A549 (cell line): ENCODE measurements at regions not wholly inside any gene's neighbourhood (a gene's known extent, or its start where the extent isn't known, plus 50 kb on each side); places are given as distances from the start of the nearest gene placed in this dataset.

Experiments
- ATAC-seq, 2 experiments: fragments of 200-7000 bp in 1 of 2; fragments of >200 bp in 1 of 2; cut with Nextera tagmentation in 1 of 2; cut with Tn5 transposase in 1 of 2; 3 replicates each; pipeline versions ENCODE4 v1.8.0 to v1.9.1; 2018 to 2020; ENCODE audit warnings: mild to moderate bottlenecking in 1 of 2, moderate library complexity in 1 of 2
- CTCF ChIA-PET: fragments of 300-600 bp; sonication (Branson Sonifier 250); formaldehyde crosslinking; extraction: SDS; loops from one replicate; lab custom pipeline; 2021; ENCODE audit warnings: antibody characterized with exemption, inconsistent platforms; lab: Yijun Ruan, JAX
- POLR2A ChIA-PET: fragments of 350-600 bp; formaldehyde crosslinking; extraction: SDS; loops from one replicate; lab custom pipeline; 2021; ENCODE audit warnings: antibody characterized with exemption, inconsistent platforms; lab: Yijun Ruan, JAX
- DNase-seq, 2 experiments: peaks; one replicate each; pipeline versions ENCODE4 v3.0.0 to v3.0.0-alpha.2; 2011 to 2016; ENCODE audit warnings: low read depth in 1 of 2, low spot score in 1 of 2
- FAIRE-seq: peaks from 2 replicates; lab custom pipeline; 2011; peaks lifted over from hg19 to GRCh38; lab: Jason Lieb, UNC
- H3K27ac ChIP-seq, 2 experiments: fragments of >200 bp; sonication (Bioruptor Twin); formaldehyde crosslinking; 3 replicates each; pipeline ENCODE4 v1.5.1; 2016 to 2017
- H3K4me1 ChIP-seq: fragments of >200 bp; sonication (Bioruptor Twin); formaldehyde crosslinking; 3 replicates; pipeline ENCODE4 v1.6.1; 2016
- H3K4me2 ChIP-seq: fragments of >200 bp; sonication (Bioruptor Twin); formaldehyde crosslinking; 3 replicates; pipeline ENCODE4 v1.6.1; 2016
- H3K4me3 ChIP-seq: fragments of >200 bp; sonication (Bioruptor Twin); formaldehyde crosslinking; 3 replicates; pipeline ENCODE4 v1.5.1; 2016
- H3K9me3 ChIP-seq: fragments of >200 bp; sonication (Bioruptor Twin); formaldehyde crosslinking; 3 replicates; pipeline ENCODE4 v1.6.1; 2016
- BHLHE40 ChIP-seq: IDR thresholded peaks from 2 replicates; pipeline ENCODE4 v1.6.1; 2012; ENCODE audit warnings: low read depth, low read length, inconsistent platforms
- CBX8 ChIP-seq: fragments of 200-600 bp; sonication (generic); IDR thresholded peaks from 2 replicates; pipeline ENCODE4 v1.6.1; 2016
- CHD4 ChIP-seq: fragments of 200-600 bp; sonication (generic); IDR thresholded peaks from 2 replicates; pipeline ENCODE4 v1.6.1; 2016; ENCODE audit warnings: antibody characterized with exemption, mild to moderate bottlenecking, borderline replicate concordance
- EP300 ChIP-seq, 2 experiments: fragments of >200 bp; sonication (Bioruptor Twin); formaldehyde crosslinking; IDR thresholded peaks; 2 replicates in 1 of 2; 3 replicates in 1 of 2; pipeline ENCODE4 v1.6.1; 2016 to 2017
- FOSB ChIP-seq: fragments of 250-450 bp; sonication (Bioruptor Pico); IDR thresholded peaks from 2 replicates; pipeline ENCODE4 v1.5.0; 2020; ENCODE audit warnings: mild to moderate bottlenecking, moderate library complexity
- FOXS1 ChIP-seq: fragments of 250-450 bp; sonication (Bioruptor Pico); IDR thresholded peaks from 2 replicates; pipeline ENCODE4 v1.5.0; 2020; ENCODE audit warnings: mild to moderate bottlenecking, moderate library complexity
- GATA3 ChIP-seq: IDR thresholded peaks from 2 replicates; pipeline ENCODE4 v1.6.1; 2012; ENCODE audit warnings: borderline replicate concordance
- HDAC2 ChIP-seq: fragments of 200-600 bp; sonication (generic); IDR thresholded peaks from 2 replicates; pipeline ENCODE4 v1.6.1; 2016
- HOXB5 ChIP-seq: fragments of 250-450 bp; sonication (Bioruptor Pico); IDR thresholded peaks from 2 replicates; pipeline ENCODE4 v1.5.0; 2020; ENCODE audit warnings: mild to moderate bottlenecking, moderate library complexity
- KDM1A ChIP-seq: fragments of 200-600 bp; sonication (generic); IDR thresholded peaks from 2 replicates; pipeline ENCODE4 v1.6.1; 2016; ENCODE audit warnings: low read depth, mild to moderate bottlenecking
- MAFK ChIP-seq: fragments of 450-650 bp; IDR thresholded peaks from 2 replicates; pipeline ENCODE4 v1.6.1; 2014; ENCODE audit not compliant: partially characterized antibody
- MAZ ChIP-seq: fragments of 150-350 bp; IDR thresholded peaks from 2 replicates; pipeline ENCODE4 v1.6.1; 2014; ENCODE audit warnings: antibody characterized with exemption, low read depth, low read length, borderline replicate concordance
- NFE2L2 ChIP-seq: fragments of 150-350 bp; conservative IDR thresholded peaks from 2 replicates; pipeline ENCODE4 v1.6.1; 2014; ENCODE audit warnings: low read length
- NR3C1 ChIP-seq: fragments of >200 bp; sonication (Bioruptor Twin); formaldehyde crosslinking; IDR thresholded peaks from 3 replicates; pipeline ENCODE4 v1.6.1; 2017
- POLR2AphosphoS2 ChIP-seq: conservative IDR thresholded peaks from 2 replicates; pipeline ENCODE4 v1.6.1; 2012; ENCODE audit warnings: low read length, improper control_type of control experiment, inconsistent platforms
- RAD21 ChIP-seq, 2 experiments: fragments of >200 bp in 1 of 2; sonication (Bioruptor Twin) in 1 of 2; formaldehyde crosslinking in 1 of 2; IDR thresholded peaks in 1 of 2; conservative IDR thresholded peaks in 1 of 2; 2 replicates in 1 of 2; 3 replicates in 1 of 2; pipeline ENCODE4 v1.6.1; 2012 to 2018; ENCODE audit warnings: inconsistent platforms in 1 of 2
- RFX5 ChIP-seq: fragments of 450-650 bp; IDR thresholded peaks from 2 replicates; pipeline ENCODE4 v1.7.1; 2014; ENCODE audit warnings: antibody characterized with exemption, mild to moderate bottlenecking, moderate library complexity
- WGBS: methylation state at CpG from one replicate; pipeline ENCODE4 v1.1.6; 2017; ENCODE audit errors: missing lambda C conversion rate; 5-methylcytosine and 5-hydroxymethylcytosine counted together
- TF ChIP-seq, protein P1 (sequence below): fragments of 200-600 bp; sonication (generic); IDR thresholded peaks from 2 replicates; pipeline ENCODE4 v1.6.1; 2016; ENCODE audit warnings: antibody characterized with exemption, mild to moderate bottlenecking, moderate library complexity
- TF ChIP-seq, protein P2 (sequence below): fragments of 150-350 bp; IDR thresholded peaks from 2 replicates; pipeline ENCODE4 v1.6.1; 2014; ENCODE audit warnings: low read depth, mild to moderate bottlenecking, low read length
- TF ChIP-seq, protein P3 (sequence below): IDR thresholded peaks from 2 replicates; pipeline ENCODE4 v1.6.1; 2012
- TF ChIP-seq, protein P4 (sequence below): fragments of >200 bp; sonication (Bioruptor Twin); formaldehyde crosslinking; IDR thresholded peaks from 3 replicates; pipeline ENCODE4 v1.5.1; 2016
- TF ChIP-seq, protein P5 (sequence below): fragments of >200 bp; sonication (Bioruptor Twin); formaldehyde crosslinking; IDR thresholded peaks from 3 replicates; pipeline ENCODE4 v1.6.1; 2016

DNA sequence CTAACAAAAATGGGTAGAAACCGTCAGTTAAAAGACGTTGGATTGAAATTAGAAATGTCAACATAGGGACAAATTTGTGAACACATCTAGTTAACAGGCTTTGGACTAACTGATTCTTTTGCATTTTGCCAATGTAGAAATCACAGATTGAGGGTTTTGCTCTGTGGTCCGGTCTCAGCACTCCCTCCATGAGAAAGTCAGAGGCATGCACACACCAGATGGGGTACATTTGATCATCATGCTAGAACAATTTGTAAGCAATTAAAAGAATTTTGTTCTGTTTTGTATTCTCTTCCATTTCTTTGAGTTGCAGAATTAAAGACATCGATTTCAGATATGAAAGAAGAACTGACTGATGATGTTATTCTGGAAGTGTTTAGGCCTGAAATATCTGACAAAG lies 179.1 kb upstream of the CCDC68 start:
- DNase-seq (no peak), FAIRE-seq (no peak), ATAC-seq (no peak)
- ChIA-PET POLR2A (no interaction called here), CTCF (no interaction called here)
- H3K4me2 ChIP-seq = no peak overlapping the region
- H3K4me1 ChIP-seq = no peaks in the 10 kb centered on the region
- TF ChIP-seq KDM1A (no peak), CHD4 (no peak), NFE2L2 (no peak), FOSB (no peak), RFX5 (no peak), NR3C1 (no peak)
- TF ChIP-seq, protein P1, sequence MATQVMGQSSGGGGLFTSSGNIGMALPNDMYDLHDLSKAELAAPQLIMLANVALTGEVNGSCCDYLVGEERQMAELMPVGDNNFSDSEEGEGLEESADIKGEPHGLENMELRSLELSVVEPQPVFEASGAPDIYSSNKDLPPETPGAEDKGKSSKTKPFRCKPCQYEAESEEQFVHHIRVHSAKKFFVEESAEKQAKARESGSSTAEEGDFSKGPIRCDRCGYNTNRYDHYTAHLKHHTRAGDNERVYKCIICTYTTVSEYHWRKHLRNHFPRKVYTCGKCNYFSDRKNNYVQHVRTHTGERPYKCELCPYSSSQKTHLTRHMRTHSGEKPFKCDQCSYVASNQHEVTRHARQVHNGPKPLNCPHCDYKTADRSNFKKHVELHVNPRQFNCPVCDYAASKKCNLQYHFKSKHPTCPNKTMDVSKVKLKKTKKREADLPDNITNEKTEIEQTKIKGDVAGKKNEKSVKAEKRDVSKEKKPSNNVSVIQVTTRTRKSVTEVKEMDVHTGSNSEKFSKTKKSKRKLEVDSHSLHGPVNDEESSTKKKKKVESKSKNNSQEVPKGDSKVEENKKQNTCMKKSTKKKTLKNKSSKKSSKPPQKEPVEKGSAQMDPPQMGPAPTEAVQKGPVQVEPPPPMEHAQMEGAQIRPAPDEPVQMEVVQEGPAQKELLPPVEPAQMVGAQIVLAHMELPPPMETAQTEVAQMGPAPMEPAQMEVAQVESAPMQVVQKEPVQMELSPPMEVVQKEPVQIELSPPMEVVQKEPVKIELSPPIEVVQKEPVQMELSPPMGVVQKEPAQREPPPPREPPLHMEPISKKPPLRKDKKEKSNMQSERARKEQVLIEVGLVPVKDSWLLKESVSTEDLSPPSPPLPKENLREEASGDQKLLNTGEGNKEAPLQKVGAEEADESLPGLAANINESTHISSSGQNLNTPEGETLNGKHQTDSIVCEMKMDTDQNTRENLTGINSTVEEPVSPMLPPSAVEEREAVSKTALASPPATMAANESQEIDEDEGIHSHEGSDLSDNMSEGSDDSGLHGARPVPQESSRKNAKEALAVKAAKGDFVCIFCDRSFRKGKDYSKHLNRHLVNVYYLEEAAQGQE = no peak
- TF ChIP-seq, protein P2, sequence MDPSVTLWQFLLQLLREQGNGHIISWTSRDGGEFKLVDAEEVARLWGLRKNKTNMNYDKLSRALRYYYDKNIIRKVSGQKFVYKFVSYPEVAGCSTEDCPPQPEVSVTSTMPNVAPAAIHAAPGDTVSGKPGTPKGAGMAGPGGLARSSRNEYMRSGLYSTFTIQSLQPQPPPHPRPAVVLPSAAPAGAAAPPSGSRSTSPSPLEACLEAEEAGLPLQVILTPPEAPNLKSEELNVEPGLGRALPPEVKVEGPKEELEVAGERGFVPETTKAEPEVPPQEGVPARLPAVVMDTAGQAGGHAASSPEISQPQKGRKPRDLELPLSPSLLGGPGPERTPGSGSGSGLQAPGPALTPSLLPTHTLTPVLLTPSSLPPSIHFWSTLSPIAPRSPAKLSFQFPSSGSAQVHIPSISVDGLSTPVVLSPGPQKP = no peak
- no peaks in the 10 kb centered on the region for H3K9me3 ChIP-seq
- H3K27ac ChIP-seq = no peak overlapping the region
- WGBS = 64% methylated on average over 4 of the region's 4 CpGs
- no peak overlapping the region for H3K4me3 ChIP-seq

DNA sequence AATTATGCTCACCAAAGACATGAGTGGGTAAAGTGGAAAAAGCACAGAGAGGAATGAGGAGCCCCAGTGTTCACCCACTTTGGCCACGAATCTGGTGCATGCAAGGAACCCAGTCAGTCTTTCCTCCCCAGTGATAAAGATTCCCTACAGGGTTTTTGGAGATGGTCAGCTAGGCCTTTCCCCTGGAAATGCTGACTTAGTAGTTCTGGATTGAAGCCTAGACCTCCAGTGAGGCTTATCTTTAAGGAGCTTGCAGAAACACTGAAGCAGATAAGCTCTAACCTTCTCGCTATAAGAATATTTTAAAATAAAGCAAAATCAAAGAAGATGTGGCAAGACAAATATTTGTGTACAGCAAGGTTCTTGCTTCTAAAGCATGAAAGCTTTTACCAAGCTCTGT lies 178.3 kb upstream of the CCDC68 start:
- no peak for FAIRE-seq

More for the DNA sequence above, 178.3 kb upstream of the CCDC68 start:
- H3K4me3 ChIP-seq = no peak overlapping the region
- H3K4me2 ChIP-seq = no peak overlapping the region
- TF ChIP-seq HOXB5 (CRISPR knock-in tag) = no peak
- TF ChIP-seq FOXS1 (CRISPR knock-in tag) = no peak
- TF ChIP-seq, protein P3, sequence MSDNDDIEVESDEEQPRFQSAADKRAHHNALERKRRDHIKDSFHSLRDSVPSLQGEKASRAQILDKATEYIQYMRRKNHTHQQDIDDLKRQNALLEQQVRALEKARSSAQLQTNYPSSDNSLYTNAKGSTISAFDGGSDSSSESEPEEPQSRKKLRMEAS = no peak
- no peak for TF ChIP-seq FOSB
- no peak for TF ChIP-seq EP300 (IDR thresholded peaks at IDR 0.05)
- no peak for TF ChIP-seq NR3C1
- TF ChIP-seq, protein P4, sequence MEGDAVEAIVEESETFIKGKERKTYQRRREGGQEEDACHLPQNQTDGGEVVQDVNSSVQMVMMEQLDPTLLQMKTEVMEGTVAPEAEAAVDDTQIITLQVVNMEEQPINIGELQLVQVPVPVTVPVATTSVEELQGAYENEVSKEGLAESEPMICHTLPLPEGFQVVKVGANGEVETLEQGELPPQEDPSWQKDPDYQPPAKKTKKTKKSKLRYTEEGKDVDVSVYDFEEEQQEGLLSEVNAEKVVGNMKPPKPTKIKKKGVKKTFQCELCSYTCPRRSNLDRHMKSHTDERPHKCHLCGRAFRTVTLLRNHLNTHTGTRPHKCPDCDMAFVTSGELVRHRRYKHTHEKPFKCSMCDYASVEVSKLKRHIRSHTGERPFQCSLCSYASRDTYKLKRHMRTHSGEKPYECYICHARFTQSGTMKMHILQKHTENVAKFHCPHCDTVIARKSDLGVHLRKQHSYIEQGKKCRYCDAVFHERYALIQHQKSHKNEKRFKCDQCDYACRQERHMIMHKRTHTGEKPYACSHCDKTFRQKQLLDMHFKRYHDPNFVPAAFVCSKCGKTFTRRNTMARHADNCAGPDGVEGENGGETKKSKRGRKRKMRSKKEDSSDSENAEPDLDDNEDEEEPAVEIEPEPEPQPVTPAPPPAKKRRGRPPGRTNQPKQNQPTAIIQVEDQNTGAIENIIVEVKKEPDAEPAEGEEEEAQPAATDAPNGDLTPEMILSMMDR = no peak
- TF ChIP-seq RAD21 (conservative IDR thresholded peaks at IDR 0.05 in 1 of 2, IDR thresholded peaks at IDR 0.05 in 1 of 2) = no peak
- no peak for TF ChIP-seq BHLHE40
- TF ChIP-seq CBX8 = no peak
- no peak for TF ChIP-seq GATA3
- no peak for TF ChIP-seq HDAC2
- TF ChIP-seq, protein P5, sequence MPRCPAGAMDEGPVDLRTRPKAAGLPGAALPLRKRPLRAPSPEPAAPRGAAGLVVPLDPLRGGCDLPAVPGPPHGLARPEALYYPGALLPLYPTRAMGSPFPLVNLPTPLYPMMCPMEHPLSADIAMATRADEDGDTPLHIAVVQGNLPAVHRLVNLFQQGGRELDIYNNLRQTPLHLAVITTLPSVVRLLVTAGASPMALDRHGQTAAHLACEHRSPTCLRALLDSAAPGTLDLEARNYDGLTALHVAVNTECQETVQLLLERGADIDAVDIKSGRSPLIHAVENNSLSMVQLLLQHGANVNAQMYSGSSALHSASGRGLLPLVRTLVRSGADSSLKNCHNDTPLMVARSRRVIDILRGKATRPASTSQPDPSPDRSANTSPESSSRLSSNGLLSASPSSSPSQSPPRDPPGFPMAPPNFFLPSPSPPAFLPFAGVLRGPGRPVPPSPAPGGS = no peak
- no peak for TF ChIP-seq MAZ
- TF ChIP-seq MAFK = no peak
- no peak for TF ChIP-seq POLR2AphosphoS2
- H3K9me3 ChIP-seq = no peaks in the 10 kb centered on the region
- no peaks in the 10 kb centered on the region for H3K4me1 ChIP-seq
- 73% methylated on average over 2 of the region's 2 CpGs for WGBS
- no peak for DNase-seq
- ChIA-PET CTCF (no interaction called here), POLR2A (no interaction called here)
- no peak overlapping the region for H3K27ac ChIP-seq
- no peak for ATAC-seq
